ENCODE measurements at regions not wholly inside any gene's neighbourhood (a gene's known extent, or its start where the extent isn't known, plus 50 kb on each side); places are given as distances from the start of the nearest gene placed in this dataset.

- TF ChIP-seq POLR2A (IDR thresholded peaks at IDR 0.05) (no peak), CTCF (IDR thresholded peaks at IDR 0.05 in 8 of 11, conservative IDR thresholded peaks at IDR 0.05 in 3 of 11) (no peak), POLR2AphosphoS5 (IDR thresholded peaks at IDR 0.05) (no peak)
These were observed 174.6 kb upstream of the CDH13 start for GRCh38 chr16:82452004-82452756.
